Fibroblast of skin of left quadriceps (primary cell): ENCODE measurements at regions not wholly inside any gene's neighbourhood (a gene's known extent, or its start where the extent isn't known, plus 50 kb on each side); places are given as distances from the start of the nearest gene placed in this dataset.

ENCODE experiments used
- DNase-seq, 2 experiments: peaks; one replicate each; pipeline ENCODE4 v3.0.0-alpha.2; 2013; ENCODE audit warnings: low read depth in 2 of 2

- peak; percentile 69 to 72 for DNase-seq
These were observed 380.6 kb upstream of the C2CD4B start for GRCh38 chr15:62545467-62546227.

GRCh38 chr15:62546628-62547027, 381.5 kb upstream of the C2CD4B start:
- no peak for DNase-seq

- no peak for DNase-seq
These were observed 382.5 kb upstream of the C2CD4B start for GRCh38 chr15:62547584-62547983.

GRCh38 chr15:62549345-62549970, 384.4 kb upstream of the C2CD4B start:
- no peak for DNase-seq

- DNase-seq = no peak
These were observed 385.0 kb upstream of the C2CD4B start for GRCh38 chr15:62550106-62550505.

- no peak for DNase-seq
These were observed 387.4 kb upstream of the C2CD4B start for GRCh38 chr15:62552444-62552843.

- no peak for DNase-seq
These were observed 389.0 kb upstream of the C2CD4B start for GRCh38 chr15:62553911-62554563.

GRCh38 chr15:62558640-62559380, 393.7 kb upstream of the C2CD4B start:
- DNase-seq = no peak

- DNase-seq = no peak
These were observed 394.3 kb upstream of the C2CD4B start for GRCh38 chr15:62559381-62559733.

- DNase-seq = no peak
These were observed 396.0 kb upstream of the C2CD4B start for GRCh38 chr15:62561059-62561519.

GRCh38 chr15:62561571-62561970, 396.5 kb upstream of the C2CD4B start:
- no peak for DNase-seq

- no peak for DNase-seq
These were observed 400.0 kb upstream of the C2CD4B start for GRCh38 chr15:62564886-62565633.

GRCh38 chr15:62565634-62566026, 400.5 kb upstream of the C2CD4B start:
- no peak for DNase-seq

- no peak for DNase-seq
These were observed 401.2 kb upstream of the C2CD4B start for GRCh38 chr15:62566248-62566647.

GRCh38 chr15:62567501-62567900, 402.4 kb upstream of the C2CD4B start:
- DNase-seq = no peak

- no peak for DNase-seq
These were observed 402.9 kb upstream of the C2CD4B start for GRCh38 chr15:62568004-62568403.

GRCh38 chr15:62568702-62569101, 403.6 kb upstream of the C2CD4B start:
- DNase-seq = no peak

- peak; percentile 84 to 88 for DNase-seq
These were observed 404.6 kb upstream of the C2CD4B start for GRCh38 chr15:62569460-62570404.

GRCh38 chr15:62570405-62570783, 405.3 kb upstream of the C2CD4B start:
- no peak for DNase-seq

- DNase-seq = no peak
These were observed 406.0 kb upstream of the C2CD4B start for GRCh38 chr15:62571072-62571471.
